ENCODE measurements at regions not wholly inside any gene's neighbourhood (a gene's known extent, or its start where the extent isn't known, plus 50 kb on each side); places are given as distances from the start of the nearest gene placed in this dataset.

DNA sequence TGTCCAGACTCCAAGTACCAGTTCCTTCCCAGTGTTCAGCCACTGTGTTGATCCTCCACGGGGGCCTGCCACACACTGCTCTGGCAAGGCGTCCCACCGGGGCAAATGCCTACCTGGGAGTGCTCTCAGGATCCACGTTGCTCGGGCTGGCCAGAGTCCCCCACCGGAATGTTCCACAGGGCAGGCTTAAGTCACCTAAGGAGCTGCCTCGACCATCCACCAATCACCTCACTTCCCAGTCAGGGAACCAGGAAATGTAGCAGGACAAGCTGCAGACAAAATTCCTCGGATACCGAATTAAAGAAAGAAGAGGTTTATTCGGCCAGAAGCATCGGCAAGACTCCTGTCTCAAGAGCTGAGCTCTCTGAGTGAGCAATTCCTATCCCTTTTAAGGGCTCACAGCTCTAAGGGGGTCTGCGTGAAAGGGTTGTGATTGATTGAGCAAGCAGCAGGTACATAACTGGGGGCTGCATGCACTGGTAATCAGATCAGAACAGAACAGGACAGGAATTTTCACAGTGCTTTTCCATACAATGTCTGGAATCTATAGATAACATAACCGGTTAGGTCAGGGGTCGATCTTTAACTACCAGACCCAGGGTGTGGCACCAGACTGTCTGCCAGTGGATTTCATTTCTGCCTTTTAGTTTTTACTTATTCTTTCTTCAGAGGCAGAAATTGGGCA, 56.9 kb upstream of the EDNRB start:
- TF ChIP-seq, protein P1, sequence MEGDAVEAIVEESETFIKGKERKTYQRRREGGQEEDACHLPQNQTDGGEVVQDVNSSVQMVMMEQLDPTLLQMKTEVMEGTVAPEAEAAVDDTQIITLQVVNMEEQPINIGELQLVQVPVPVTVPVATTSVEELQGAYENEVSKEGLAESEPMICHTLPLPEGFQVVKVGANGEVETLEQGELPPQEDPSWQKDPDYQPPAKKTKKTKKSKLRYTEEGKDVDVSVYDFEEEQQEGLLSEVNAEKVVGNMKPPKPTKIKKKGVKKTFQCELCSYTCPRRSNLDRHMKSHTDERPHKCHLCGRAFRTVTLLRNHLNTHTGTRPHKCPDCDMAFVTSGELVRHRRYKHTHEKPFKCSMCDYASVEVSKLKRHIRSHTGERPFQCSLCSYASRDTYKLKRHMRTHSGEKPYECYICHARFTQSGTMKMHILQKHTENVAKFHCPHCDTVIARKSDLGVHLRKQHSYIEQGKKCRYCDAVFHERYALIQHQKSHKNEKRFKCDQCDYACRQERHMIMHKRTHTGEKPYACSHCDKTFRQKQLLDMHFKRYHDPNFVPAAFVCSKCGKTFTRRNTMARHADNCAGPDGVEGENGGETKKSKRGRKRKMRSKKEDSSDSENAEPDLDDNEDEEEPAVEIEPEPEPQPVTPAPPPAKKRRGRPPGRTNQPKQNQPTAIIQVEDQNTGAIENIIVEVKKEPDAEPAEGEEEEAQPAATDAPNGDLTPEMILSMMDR (IDR thresholded peaks at IDR 0.05; ENCODE audit: insufficient read depth, low read length, poor library complexity, severe bottlenecking) = no peak
- Histone ChIP-seq H3K4me3 (replicated peaks; ENCODE audit: low read depth, low read length) (no peak overlapping the region), H3K27me3 (replicated peaks; ENCODE audit: control insufficient read depth, insufficient read depth, low read length) (no peaks in the 10 kb centered on the region), H3K36me3 (ENCODE audit: control insufficient read depth, insufficient read depth, low read length) (no peaks in the 10 kb centered on the region)
- DNase-seq (ENCODE audit: extremely low read depth, insufficient read length) = no peak

DNA sequence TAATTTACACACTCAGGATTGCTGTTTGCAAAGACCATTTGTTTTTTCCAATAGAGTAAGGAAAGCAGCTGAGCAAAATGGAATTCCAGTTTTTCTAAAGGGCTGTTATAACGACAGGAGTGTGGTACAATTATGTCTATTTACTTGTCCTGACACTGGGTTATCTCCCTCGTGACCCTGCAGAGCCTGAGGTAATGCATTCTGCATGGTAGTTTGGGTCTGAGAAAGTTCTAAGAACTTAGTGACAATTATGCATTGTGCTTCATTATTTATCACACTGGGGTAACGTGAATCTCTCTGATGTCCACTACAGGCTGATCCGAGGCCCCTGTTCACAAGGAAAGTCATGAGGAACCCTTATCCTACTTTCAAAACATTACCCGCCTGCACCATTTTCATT, 50.7 kb upstream of the EDNRB start:
- Histone ChIP-seq H3K36me3 (ENCODE audit: control insufficient read depth, insufficient read depth, low read length) (no peaks in the 10 kb centered on the region), H3K27me3 (replicated peaks; ENCODE audit: control insufficient read depth, insufficient read depth, low read length) (no peaks in the 10 kb centered on the region), H3K4me3 (replicated peaks; ENCODE audit: low read depth, low read length) (no peak overlapping the region)
- TF ChIP-seq, protein P1 (IDR thresholded peaks at IDR 0.05; ENCODE audit: insufficient read depth, low read length, poor library complexity, severe bottlenecking) = no peak
- no peak for DNase-seq (ENCODE audit: extremely low read depth, insufficient read length)
